ENCODE measurements at regions not wholly inside any gene's neighbourhood (a gene's known extent, or its start where the extent isn't known, plus 50 kb on each side); places are given as distances from the start of the nearest gene placed in this dataset.

DNA sequence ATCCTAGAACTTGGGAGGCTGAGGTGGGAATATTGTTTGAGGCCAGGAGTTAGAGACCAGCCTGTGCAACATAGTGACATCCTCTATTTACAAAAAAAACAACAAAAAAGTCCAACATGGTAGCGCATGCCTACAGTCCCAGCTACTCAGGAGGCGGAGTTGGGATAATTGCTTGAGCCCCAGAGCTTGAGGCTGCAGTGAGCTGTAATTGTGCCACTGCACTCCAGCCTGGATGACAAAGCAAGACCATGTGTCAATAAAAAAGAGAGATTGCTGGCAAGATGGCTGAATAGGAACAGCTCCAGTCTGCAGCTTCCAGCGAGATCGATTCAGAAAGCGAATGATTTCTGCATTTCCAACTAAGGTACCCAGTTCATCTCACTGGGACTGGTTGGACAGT, 54.8 kb upstream of the FBXL17 start:
- intact Hi-C loops (cut with micrococcal nuclease) = no loop called here
- Mint-ChIP-seq H3K9me3 (no peaks in the 10 kb centered on the region), H3K36me3 (ENCODE audit: low read depth) (no peaks in the 10 kb centered on the region), H3K4me3 (no peak overlapping the region), H3K4me1 (ENCODE audit: low read depth) (no peaks in the 10 kb centered on the region), H3K27ac (no peak overlapping the region), H3K27me3 (ENCODE audit: insufficient read depth) (peaks cover 2% of the 10 kb centered on the region)
- no peak for DNase-seq (ENCODE audit: low spot score)

DNA sequence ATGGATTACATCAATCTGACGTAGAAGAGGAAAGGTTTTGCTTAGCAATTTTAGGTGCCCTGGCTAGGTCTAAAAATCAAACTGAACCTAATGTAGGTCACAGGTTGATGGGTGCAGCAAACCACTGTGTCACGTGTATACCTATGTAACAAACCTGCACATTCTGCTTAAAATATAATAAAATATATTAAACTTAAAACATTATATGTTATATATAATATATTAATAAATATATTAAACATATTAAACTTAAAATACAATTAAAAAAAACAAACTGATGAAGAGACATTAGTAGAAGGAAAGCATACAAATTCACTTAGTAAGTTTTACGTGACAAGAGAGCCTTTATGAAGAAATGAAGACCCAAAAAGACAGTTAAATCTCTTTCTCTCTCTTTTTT, 51.7 kb upstream of the FBXL17 start:
- Mint-ChIP-seq H3K27ac (no peak overlapping the region), H3K27me3 (ENCODE audit: insufficient read depth) (peaks cover 2% of the 10 kb centered on the region), H3K4me3 (no peak overlapping the region), H3K9me3 (no peaks in the 10 kb centered on the region), H3K4me1 (ENCODE audit: low read depth) (no peaks in the 10 kb centered on the region), H3K36me3 (ENCODE audit: low read depth) (no peaks in the 10 kb centered on the region)
- no peak for DNase-seq (ENCODE audit: low spot score)
- intact Hi-C loops (cut with micrococcal nuclease) = no loop called here

DNA sequence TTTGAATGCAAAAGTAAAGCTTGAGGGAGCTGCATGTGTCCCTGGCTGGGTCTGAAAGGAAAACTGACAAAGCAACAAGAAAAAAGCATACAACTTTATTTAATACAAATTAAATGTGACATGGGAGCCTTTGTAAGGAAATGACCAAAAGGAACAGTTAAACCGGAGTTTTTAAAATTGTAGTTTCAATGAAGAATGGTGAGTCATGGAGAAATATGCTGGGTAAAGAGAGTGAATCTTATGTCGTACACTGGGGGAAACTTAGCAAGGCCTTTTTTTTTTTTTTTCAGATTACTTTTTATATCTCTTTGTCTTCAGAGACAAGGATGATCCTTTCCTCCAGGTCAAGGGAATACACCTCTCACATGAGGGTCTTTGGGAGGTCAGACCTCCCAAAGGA, 50.1 kb upstream of the FBXL17 start:
- intact Hi-C loops (cut with micrococcal nuclease) = no loop called here

More for the DNA sequence above, 50.1 kb upstream of the FBXL17 start:
- H3K9me3 Mint-ChIP-seq = no peaks in the 10 kb centered on the region
- DNase-seq (ENCODE audit: low spot score) = no peak
- H3K36me3 Mint-ChIP-seq (ENCODE audit: low read depth) = no peaks in the 10 kb centered on the region
- no peak overlapping the region for H3K27ac Mint-ChIP-seq
- H3K27me3 Mint-ChIP-seq (ENCODE audit: insufficient read depth) = no peaks in the 10 kb centered on the region
- H3K4me3 Mint-ChIP-seq = no peak overlapping the region
- no peaks in the 10 kb centered on the region for H3K4me1 Mint-ChIP-seq (ENCODE audit: low read depth)
